Cardiac septum (tissue), 1 donor: ENCODE measurements at regions not wholly inside any gene's neighbourhood (a gene's known extent, or its start where the extent isn't known, plus 50 kb on each side); places are given as distances from the start of the nearest gene placed in this dataset.
"Not testable (repeated sequence)": the region's sequence is repeated elsewhere in the genome, so short reads cannot be mapped to it uniquely, and the experiment has no call there.

Source experiments
- DNase-seq: peaks from one replicate; pipeline ENCODE4 v3.0.0-alpha.2; 2020; ENCODE audit warnings: low spot score
- intact Hi-C: fragments of 100-400 bp; cut with DNase I; formaldehyde crosslinking; loops from one replicate; pipeline ENCODE4 v1.14.0; 2022
- donor health status: DM: no; HTN: no; CAD: no.

DNA sequence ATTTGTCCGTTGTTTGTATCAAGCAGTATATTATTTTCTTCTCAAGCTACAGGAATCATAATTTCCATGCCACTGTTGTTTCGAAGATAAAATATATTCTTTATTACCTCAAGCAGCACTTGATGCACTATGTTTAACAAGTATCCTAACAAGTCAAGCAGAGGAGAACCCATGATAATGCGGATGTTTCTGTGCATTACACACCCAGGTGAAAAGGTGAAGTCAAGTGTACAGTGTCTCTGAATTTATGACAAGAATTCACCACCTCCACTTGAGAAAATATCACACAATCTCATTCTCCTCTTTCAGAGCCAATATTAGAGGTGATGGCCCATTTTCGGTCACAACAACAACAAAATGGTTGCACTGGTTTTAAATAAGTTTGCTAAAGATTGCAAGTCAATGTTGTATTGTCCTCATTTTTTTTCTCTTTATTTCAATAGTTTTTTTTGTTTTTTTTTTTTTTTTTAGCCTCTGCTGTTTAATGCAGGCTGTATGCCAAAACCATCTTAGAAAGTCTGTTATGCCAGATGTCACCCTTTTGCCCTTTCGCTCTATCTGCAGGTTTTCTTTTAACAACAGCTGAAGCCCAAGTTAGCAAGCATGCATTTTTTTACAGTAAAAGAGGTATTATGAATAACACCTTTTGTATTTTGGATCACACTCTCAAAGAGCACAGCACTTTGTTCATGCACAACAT, 568.7 kb upstream of the LRRN3 start:
- no peak for DNase-seq
- intact Hi-C loops, result no loop called here

DNA sequence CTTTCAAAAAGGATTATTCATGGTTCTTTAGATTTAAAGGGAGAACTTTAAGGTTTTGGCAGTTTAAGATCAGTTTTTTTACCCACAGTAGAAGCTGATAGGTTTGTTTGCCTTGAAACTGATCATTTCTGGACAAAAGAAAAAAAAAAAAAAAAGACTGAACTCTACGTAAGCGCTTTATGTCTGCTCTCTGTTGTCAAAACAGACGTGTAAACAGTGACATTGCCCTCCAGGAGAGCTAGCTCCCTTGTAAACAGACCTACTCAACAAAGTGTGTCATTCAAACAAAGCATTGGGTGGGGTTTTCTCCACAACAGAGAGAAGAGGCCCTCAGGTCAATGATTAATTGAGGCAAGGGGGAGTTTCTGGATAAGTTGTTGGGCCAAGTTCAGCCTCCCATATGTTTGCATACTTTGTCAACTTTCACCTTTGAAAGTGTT, 568.1 kb upstream of the LRRN3 start:
- DNase-seq, result no peak
- intact Hi-C loops, result no loop called here

- DNase-seq, result no peak
- intact Hi-C loops, result no loop called here
Observed at GRCh38 chr7:110529175-110529574, 561.8 kb upstream of the LRRN3 start.

GRCh38 chr7:110531186-110531585, 559.7 kb upstream of the LRRN3 start:
- intact Hi-C loops, result no loop called here
- no peak for DNase-seq

DNA sequence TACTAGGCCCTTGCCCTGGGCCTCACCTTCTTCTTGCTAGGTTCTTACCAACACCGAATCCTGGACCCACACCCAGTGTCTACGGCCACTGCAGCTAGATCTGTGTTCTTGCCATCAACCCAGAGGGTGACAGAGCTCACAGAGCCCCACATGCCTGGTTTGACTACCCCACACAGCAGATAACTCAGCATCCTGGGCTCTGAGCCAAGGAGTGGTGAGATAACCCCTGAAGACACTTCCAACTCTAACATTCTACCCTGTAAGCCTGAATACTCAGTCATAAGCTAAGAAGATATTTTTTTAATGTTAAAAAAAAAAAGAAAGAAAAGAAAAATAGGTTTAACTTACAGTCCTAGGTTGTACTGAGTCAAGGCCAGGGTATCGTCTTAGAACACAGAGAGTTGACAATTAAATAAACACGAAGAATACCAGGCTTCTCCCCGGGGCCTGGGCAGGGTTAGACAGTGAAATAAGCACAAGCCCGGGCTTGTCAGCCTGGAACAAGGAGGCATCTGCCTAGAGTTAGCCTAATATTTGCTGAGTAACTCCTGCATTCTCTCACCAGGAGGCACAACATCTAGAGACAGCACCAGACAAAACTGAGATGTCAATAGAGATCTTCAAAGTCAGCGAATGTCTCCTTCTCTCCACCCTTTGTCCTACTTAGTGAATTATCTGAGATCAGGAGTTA, 556.5 kb upstream of the LRRN3 start:
- DNase-seq, result no peak
- intact Hi-C loops, result no loop called here

DNA sequence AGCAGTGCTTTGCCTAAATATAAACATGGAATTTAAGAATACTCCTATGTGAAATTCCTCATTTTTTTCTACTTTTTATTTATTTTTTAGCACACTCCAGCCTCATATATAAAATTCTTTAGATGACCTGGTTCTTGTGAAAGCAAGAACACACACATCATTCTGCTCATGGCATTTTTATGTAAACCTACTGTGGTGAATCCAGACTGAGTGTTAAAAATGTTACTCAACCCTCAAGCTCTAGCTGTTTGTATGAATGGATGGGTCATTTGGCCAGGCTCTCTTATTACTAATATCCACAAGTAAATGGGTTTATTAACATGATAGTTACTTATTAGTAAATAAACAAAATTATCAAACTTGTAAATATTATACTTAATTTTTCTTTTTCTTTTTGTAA, 551.7 kb upstream of the LRRN3 start:
- DNase-seq, result no peak
- intact Hi-C loops, result no loop called here

GRCh38 chr7:110541962-110542361, 549.0 kb upstream of the LRRN3 start:
- no peak for DNase-seq
- intact Hi-C loops, result no loop called here

- intact Hi-C loops, result no loop called here
- DNase-seq, result no peak
Observed at GRCh38 chr7:110544194-110544593, 546.7 kb upstream of the LRRN3 start.

DNA sequence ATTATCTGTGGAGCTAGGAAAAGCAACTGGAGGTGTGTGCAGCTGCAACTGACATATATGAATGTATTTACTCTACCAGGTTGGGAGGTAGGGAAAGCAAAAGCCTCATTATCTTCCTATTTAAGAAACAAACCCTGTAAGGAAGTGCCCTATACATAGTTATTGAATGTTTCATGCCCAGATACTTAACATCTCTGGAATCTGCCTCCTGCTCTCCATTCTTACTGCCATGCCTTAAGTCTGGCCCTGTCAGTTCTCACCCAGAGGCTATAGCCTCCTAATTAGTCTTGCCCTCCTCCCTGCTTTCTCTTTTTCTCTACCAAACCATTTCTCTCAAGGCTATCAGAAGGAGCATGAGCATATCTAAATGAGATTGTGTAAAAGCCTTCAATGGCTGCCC, 542.6 kb upstream of the LRRN3 start:
- intact Hi-C loops, result no loop called here
- DNase-seq, result no peak

DNA sequence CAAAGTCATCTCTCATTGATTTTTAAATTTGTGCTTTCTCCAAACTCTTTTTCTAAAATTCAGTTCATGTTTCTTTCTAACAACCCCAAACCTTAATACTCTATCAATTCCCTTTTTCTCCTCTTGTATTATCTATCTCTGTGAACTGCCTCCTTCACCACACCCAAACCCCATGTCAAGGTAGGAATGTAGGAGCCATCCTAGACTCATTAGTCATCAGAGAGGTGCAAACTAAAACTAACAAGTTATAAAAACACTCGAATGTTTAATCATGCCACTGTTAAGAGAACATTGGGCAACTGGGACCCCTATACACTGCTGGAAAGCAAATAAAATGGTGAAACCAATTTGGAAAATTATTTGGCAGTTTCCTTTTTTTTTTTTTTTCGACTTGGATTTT, 533.8 kb upstream of the LRRN3 start:
- intact Hi-C loops, result no loop called here
- no peak for DNase-seq

DNA sequence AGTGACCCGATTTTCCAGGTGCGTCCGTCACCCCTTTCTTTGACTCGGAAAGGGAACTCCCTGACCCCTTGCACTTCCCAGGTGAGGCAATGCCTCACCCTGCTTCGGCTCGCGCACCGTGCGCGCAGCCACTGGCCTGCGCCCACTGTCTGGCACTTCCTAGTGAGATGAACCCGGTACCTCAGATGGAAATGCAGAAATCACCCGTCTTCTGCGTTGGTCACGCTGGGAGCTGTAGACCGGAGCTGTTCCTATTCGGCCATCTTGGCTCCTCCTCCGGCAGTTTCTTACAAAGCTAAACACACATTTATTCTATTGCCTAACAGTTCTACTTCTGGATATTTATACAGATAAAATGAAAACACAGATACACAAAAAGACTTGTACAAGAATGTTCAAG, 527.6 kb upstream of the LRRN3 start:
- DNase-seq, intact Hi-C loops: not testable (repeated sequence)

- no peak for DNase-seq
Observed at GRCh38 chr7:110564246-110564645, 526.7 kb upstream of the LRRN3 start.

DNA sequence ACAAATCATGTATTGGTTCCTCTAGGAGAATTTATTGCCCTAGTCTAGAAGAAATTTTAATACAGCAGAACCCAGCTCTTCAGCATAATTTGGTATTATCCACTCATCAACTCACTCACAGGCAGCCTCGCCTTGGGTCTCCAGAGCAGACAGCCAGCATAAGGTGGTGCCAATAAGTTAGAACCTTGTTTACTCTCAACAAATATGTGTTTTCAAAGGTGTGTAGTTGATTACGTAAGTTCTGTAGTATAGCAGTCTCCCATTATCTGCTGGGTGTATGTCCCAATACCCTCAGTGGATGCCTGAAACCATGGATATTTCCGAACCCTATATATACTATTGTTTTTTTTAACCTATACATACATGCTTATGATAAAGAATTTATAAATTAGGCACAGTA, 522.5 kb upstream of the LRRN3 start:
- intact Hi-C loops, result no loop called here

More at GRCh38 chr7:110564246-110564645, 526.7 kb upstream of the LRRN3 start:
- intact Hi-C loops, result no loop called here

GRCh38 chr7:110568932-110569331, 522.0 kb upstream of the LRRN3 start:
- no peak for DNase-seq
- intact Hi-C loops, result no loop called here

More for the DNA sequence above, 522.5 kb upstream of the LRRN3 start:
- no peak for DNase-seq

GRCh38 chr7:110569486-110570205, 521.3 kb upstream of the LRRN3 start:
- intact Hi-C loops, result no loop called here
- no peak for DNase-seq

GRCh38 chr7:110573862-110574528, 516.9 kb upstream of the LRRN3 start:
- DNase-seq, result no peak
- intact Hi-C loops, result no loop called here

DNA sequence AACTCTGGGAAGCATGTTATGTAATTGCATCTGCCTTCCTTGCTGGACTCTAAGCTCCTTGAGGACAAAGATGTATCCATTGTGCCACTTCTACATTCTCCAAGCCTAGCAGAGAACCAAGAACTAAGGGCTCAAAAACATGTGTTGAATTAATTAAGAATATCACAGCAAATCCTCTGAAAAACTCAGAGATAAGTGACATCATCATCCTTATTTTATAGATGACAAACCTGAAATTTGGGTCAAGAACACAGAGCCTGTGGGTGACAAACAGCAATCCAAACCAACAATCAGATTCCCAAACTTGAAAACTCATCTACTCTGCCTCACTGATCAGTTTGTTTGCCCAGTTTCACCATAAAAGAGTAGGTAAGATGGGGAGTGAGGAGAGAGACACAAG, 503.6 kb upstream of the LRRN3 start:
- intact Hi-C loops, result no loop called here
- DNase-seq, result no peak

DNA sequence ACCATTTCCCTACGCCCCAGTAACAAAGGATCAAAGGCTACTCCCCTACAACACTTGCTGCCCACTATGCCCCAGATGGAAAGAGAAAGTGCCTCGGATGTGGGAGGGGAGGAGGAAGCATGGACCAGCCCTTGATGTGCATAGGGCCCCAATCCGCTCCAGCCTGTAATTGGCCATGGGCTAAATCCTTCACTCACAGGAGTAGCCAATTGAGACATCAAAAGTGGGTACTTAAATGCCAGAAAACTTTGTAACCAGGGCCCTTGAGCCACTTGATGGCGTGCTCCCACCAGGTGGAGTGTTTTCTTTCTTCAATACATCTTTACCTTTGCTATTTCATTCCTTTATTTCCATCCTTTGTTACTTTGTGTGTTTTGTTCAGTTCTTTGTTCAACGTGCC, 500.5 kb upstream of the LRRN3 start:
- intact Hi-C loops, result no loop called here
- no peak for DNase-seq

DNA sequence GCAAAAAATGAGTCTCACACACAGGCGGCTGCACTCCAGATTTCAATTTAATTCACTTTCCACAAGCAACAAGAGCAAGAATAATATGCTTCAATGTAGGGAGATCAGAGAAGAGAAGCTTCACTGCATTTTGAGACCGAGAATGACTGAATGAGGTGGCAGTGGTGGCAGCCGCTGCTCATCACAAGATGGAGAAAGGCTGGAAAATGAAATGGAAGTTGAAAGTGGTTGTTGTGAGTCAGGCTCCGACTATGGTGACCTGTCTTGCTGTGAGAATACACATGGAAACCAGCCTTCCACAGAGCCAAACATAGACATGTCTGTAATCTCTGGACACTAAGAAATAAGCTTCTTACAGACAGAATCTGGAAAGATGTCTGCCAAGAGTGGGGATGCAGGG, 499.6 kb upstream of the LRRN3 start:
- no peak for DNase-seq
- intact Hi-C loops, result no loop called here

GRCh38 chr7:110592557-110592956, 498.4 kb upstream of the LRRN3 start:
- intact Hi-C loops, result no loop called here
- DNase-seq, result no peak
